Breast epithelium (tissue), 4 donors: ENCODE measurements at regions not wholly inside any gene's neighbourhood (a gene's known extent, or its start where the extent isn't known, plus 50 kb on each side); places are given as distances from the start of the nearest gene placed in this dataset.
"Not testable (repeated sequence)": the region's sequence is repeated elsewhere in the genome, so short reads cannot be mapped to it uniquely, and the experiment has no call there.

Experiments
- DNase-seq, 2 donors: peaks; one replicate each; pipeline ENCODE4 v3.0.0-alpha.2; 2019; ENCODE audit warnings: low spot score in 2 of 2
- H3K27ac ChIP-seq, 2 donors: fragments of 200-600 bp; sonication (generic) in 1 of 2; one replicate each; pipeline ENCODE4 v1.5.1; 2016 to 2019; ENCODE audit warnings: mild to moderate bottlenecking in 1 of 2
- H3K27me3 ChIP-seq, 2 donors: fragments of 200-600 bp; sonication (generic) in 1 of 2; one replicate each; pipeline versions ENCODE4 v1.5.1 to v1.6.0; 2017 to 2019; ENCODE audit warnings: control low read depth in 1 of 2, mild to moderate bottlenecking in 1 of 2
- H3K36me3 ChIP-seq: fragments of 200-600 bp; one replicate; pipeline ENCODE4 v1.5.1; 2019
- H3K4me1 ChIP-seq, 2 donors: fragments of 200-600 bp; sonication (generic); one replicate each; pipeline ENCODE4 v1.5.1; 2016 to 2019; ENCODE audit warnings: control low read depth in 1 of 2
- H3K4me3 ChIP-seq, 3 donors: fragments of 200-600 bp; sonication (generic); 1 replicate in 2 of 3; 2 replicates in 1 of 3; pipeline ENCODE4 v1.5.1; 2016 to 2019; ENCODE audit warnings: mild to moderate bottlenecking in 3 of 3, moderate library complexity in 2 of 3
- H3K9me3 ChIP-seq, 2 donors: fragments of 200-600 bp; sonication (generic) in 1 of 2; one replicate each; pipeline ENCODE4 v1.5.1; 2016 to 2019; ENCODE audit warnings: control low read depth in 1 of 2
- CTCF ChIP-seq, 3 donors: fragments of 450-650 bp; IDR thresholded peaks; one replicate each; pipeline ENCODE4 v1.5.1; 2016 to 2017; ENCODE audit warnings: antibody characterized with exemption in 3 of 3, mild to moderate bottlenecking in 3 of 3, moderate library complexity in 3 of 3
- POLR2A ChIP-seq: fragments of 450-650 bp; IDR thresholded peaks from one replicate; pipeline ENCODE4 v1.6.1; 2016; ENCODE audit warnings: antibody characterized with exemption, mild to moderate bottlenecking, moderate library complexity
- POLR2AphosphoS5 ChIP-seq, 3 donors: sonication (generic); formaldehyde crosslinking; IDR thresholded peaks; one replicate each; pipeline ENCODE4 v1.6.1; 2017; ENCODE audit warnings: antibody characterized with exemption in 3 of 3
- intact Hi-C: fragments of 100-400 bp; cut with DNase I; formaldehyde crosslinking; loops from one replicate; pipeline ENCODE4 v1.15.1; 2023; ENCODE audit warnings: low total_unique reads

GRCh38 chr6:67878216-67878615 is 756.9 kb upstream of the ADGRB3 start:
- H3K4me1 ChIP-seq, H3K27ac ChIP-seq, H3K4me3 ChIP-seq, DNase-seq, H3K27me3 ChIP-seq, H3K36me3 ChIP-seq, intact Hi-C loops: not testable (repeated sequence)
- H3K9me3 ChIP-seq, result peaks cover 0 to 11% of the 10 kb centered on the region in 2 donors

GRCh38 chr6:67877288-67877687 is 757.8 kb upstream of the ADGRB3 start:
- Histone ChIP-seq H3K9me3 (peaks cover 0 to 11% of the 10 kb centered on the region in 2 donors), H3K4me3 (no peak overlapping the region), H3K36me3 (no peaks in the 10 kb centered on the region), H3K27ac (no peak overlapping the region), H3K27me3 (no peaks in the 10 kb centered on the region), H3K4me1 (no peaks in the 10 kb centered on the region)
- intact Hi-C loops, result no loop called here
- no peak for DNase-seq
- TF ChIP-seq POLR2AphosphoS5 (IDR thresholded peaks at IDR 0.05) (no peak), CTCF (IDR thresholded peaks at IDR 0.05) (no peak), POLR2A (no peak)

- Histone ChIP-seq H3K27ac (no peak overlapping the region), H3K9me3 (peaks cover 0 to 11% of the 10 kb centered on the region in 2 donors), H3K4me3 (no peak overlapping the region), H3K27me3 (no peaks in the 10 kb centered on the region), H3K36me3 (no peaks in the 10 kb centered on the region), H3K4me1 (no peaks in the 10 kb centered on the region)
- DNase-seq, result no peak
- intact Hi-C loops, result no loop called here
- TF ChIP-seq CTCF (IDR thresholded peaks at IDR 0.05), result no peak
- no peak for TF ChIP-seq POLR2A
- TF ChIP-seq POLR2AphosphoS5 (IDR thresholded peaks at IDR 0.05), result no peak
These were observed 759.2 kb upstream of the ADGRB3 start for GRCh38 chr6:67875877-67876383.

GRCh38 chr6:67870321-67870720 is 764.8 kb upstream of the ADGRB3 start:
- Histone ChIP-seq H3K36me3 (no peaks in the 10 kb centered on the region), H3K4me1 (no peaks in the 10 kb centered on the region), H3K27me3 (no peaks in the 10 kb centered on the region), H3K9me3 (peaks cover 0 to 5% of the 10 kb centered on the region in 2 donors), H3K4me3 (no peak overlapping the region), H3K27ac (no peak overlapping the region)
- intact Hi-C loops, result no loop called here
- TF ChIP-seq POLR2AphosphoS5 (IDR thresholded peaks at IDR 0.05) (no peak), POLR2A (no peak), CTCF (IDR thresholded peaks at IDR 0.05) (no peak)
- no peak for DNase-seq

GRCh38 chr6:67863346-67863745 is 771.7 kb upstream of the ADGRB3 start:
- intact Hi-C loops, result no loop called here
- TF ChIP-seq POLR2A (no peak), POLR2AphosphoS5 (IDR thresholded peaks at IDR 0.05) (no peak), CTCF (IDR thresholded peaks at IDR 0.05) (no peak)
- no peaks in the 10 kb centered on the region for H3K27me3 ChIP-seq
- H3K36me3 ChIP-seq, result no peaks in the 10 kb centered on the region
- no peak for DNase-seq
- H3K9me3 ChIP-seq, result no peaks in the 10 kb centered on the region
- no peaks in the 10 kb centered on the region for H3K4me1 ChIP-seq
- H3K4me3 ChIP-seq, result no peak overlapping the region
- H3K27ac ChIP-seq, result no peak overlapping the region

GRCh38 chr6:67854098-67854497 is 781.0 kb upstream of the ADGRB3 start:
- TF ChIP-seq POLR2AphosphoS5 (IDR thresholded peaks at IDR 0.05) (no peak), POLR2A (no peak), CTCF (IDR thresholded peaks at IDR 0.05) (no peak)
- Histone ChIP-seq H3K9me3 (no peaks in the 10 kb centered on the region), H3K4me1 (no peaks in the 10 kb centered on the region), H3K27ac (no peak overlapping the region), H3K4me3 (no peak overlapping the region), H3K27me3 (no peaks in the 10 kb centered on the region), H3K36me3 (no peaks in the 10 kb centered on the region)
- intact Hi-C loops, result no loop called here
- DNase-seq, result no peak
